ENCODE measurements at regions not wholly inside any gene's neighbourhood (a gene's known extent, or its start where the extent isn't known, plus 50 kb on each side); places are given as distances from the start of the nearest gene placed in this dataset.

GRCh38 chr3:74880237-74880636 lies 265.8 kb upstream of the CNTN3 start:
- no peaks in the 10 kb centered on the region for H3K27me3 Mint-ChIP-seq (ENCODE audit: low read depth in 3 of 3)
- no peaks in the 10 kb centered on the region for H3K36me3 ChIP-seq (replicated peaks in 1 of 2; ENCODE audit: control insufficient read depth in 1 of 2, insufficient read depth in 2 of 2, low read length in 2 of 2)
- H3K4me2 ChIP-seq (replicated peaks; ENCODE audit: extremely low read depth, low read length, poor library complexity, severe bottlenecking), result no peak overlapping the region
- no peak overlapping the region for H3K4me3 ChIP-seq (replicated peaks in 1 of 3; ENCODE audit: low read depth in 2 of 3, low read length in 3 of 3)
- no peaks in the 10 kb centered on the region for H3K79me2 ChIP-seq (ENCODE audit: insufficient read depth, low read length)
- no peak overlapping the region for H3K4me3 Mint-ChIP-seq
- no peaks in the 10 kb centered on the region for H3K27me3 ChIP-seq (ENCODE audit: control insufficient read depth in 2 of 2, insufficient read depth in 2 of 2, low read length in 2 of 2)
- H3K27ac Mint-ChIP-seq, result no peak overlapping the region
- peaks cover 0 to 6% of the 10 kb centered on the region in 2 donors for H3K9me3 ChIP-seq (replicated peaks in 1 of 2; ENCODE audit: control insufficient read depth in 1 of 2, insufficient read depth in 1 of 2, low read length in 2 of 2)
- H4K20me1 ChIP-seq (ENCODE audit: insufficient read depth, low read length), result no peaks in the 10 kb centered on the region
- H3K36me3 Mint-ChIP-seq, result no peaks in the 10 kb centered on the region
- no peak overlapping the region for H2AFZ ChIP-seq (ENCODE audit: insufficient read depth, low read depth, low read length, poor library complexity, severe bottlenecking)
- WGBS (ENCODE audit: insufficient coverage), result 25% methylated on average over 1 of the region's 1 CpG
- H3K9me3 Mint-ChIP-seq, result peaks cover 2 to 12% (median 6%) of the 10 kb centered on the region in 7 donors
- H3K9ac ChIP-seq (ENCODE audit: insufficient read depth, low read length, poor library complexity, severe bottlenecking), result no peak overlapping the region
- intact Hi-C loops (cut with micrococcal nuclease), result no loop called here
- H3K4me1 ChIP-seq (ENCODE audit: control insufficient read depth in 1 of 2, insufficient read depth in 2 of 2, low read length in 2 of 2), result no peaks in the 10 kb centered on the region
- no peak for DNase-seq
- TF ChIP-seq, protein P1, sequence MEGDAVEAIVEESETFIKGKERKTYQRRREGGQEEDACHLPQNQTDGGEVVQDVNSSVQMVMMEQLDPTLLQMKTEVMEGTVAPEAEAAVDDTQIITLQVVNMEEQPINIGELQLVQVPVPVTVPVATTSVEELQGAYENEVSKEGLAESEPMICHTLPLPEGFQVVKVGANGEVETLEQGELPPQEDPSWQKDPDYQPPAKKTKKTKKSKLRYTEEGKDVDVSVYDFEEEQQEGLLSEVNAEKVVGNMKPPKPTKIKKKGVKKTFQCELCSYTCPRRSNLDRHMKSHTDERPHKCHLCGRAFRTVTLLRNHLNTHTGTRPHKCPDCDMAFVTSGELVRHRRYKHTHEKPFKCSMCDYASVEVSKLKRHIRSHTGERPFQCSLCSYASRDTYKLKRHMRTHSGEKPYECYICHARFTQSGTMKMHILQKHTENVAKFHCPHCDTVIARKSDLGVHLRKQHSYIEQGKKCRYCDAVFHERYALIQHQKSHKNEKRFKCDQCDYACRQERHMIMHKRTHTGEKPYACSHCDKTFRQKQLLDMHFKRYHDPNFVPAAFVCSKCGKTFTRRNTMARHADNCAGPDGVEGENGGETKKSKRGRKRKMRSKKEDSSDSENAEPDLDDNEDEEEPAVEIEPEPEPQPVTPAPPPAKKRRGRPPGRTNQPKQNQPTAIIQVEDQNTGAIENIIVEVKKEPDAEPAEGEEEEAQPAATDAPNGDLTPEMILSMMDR (IDR thresholded peaks at IDR 0.05), result no peak
- H3K27ac ChIP-seq (ENCODE audit: low read depth in 1 of 2, low read length in 2 of 2), result no peak overlapping the region
- H3K4me1 Mint-ChIP-seq, result no peaks in the 10 kb centered on the region

DNA sequence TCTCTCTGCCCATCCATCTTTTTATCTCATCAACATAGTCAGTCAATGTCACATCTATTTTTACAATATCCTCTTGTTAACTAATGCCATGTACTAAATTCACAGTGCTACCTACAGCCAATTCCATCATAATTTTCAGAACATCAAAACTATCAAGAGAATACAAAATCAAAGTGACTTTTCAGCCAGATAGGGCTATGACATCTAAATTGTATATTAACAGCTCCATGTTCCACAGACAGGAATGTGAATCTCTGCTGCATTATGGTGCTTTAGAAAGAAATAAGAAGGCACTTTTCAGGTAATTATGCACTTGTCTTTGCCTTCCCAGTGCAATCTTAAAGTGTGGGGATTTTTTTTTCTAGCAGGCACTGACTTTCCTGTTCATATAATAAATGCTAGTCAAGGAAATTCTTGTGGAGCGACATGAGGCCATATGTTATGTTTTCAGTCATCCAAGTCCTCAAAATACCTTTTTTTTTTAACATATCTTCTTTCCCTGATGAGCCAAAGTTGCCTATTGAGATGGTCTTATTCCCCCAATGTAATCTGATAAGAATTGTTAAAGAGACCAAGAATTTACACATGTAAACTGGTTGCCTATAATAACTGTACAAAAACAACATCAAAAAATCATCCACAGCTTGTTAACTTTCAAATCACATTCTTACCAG lies 252.0 kb upstream of the CNTN3 start:
- no peaks in the 10 kb centered on the region for H3K27me3 ChIP-seq (ENCODE audit: control insufficient read depth in 2 of 2, insufficient read depth in 2 of 2, low read length in 2 of 2)
- no CpG with 5 or more reads among the region's 1 CpG for WGBS (ENCODE audit: insufficient coverage)
- intact Hi-C loops (cut with micrococcal nuclease), result no loop called here

More for the DNA sequence above, 252.0 kb upstream of the CNTN3 start:
- Mint-ChIP-seq H3K4me1 (no peaks in the 10 kb centered on the region), H3K27me3 (ENCODE audit: low read depth in 3 of 3) (no peaks in the 10 kb centered on the region), H3K27ac (no peak overlapping the region), H3K36me3 (no peaks in the 10 kb centered on the region), H3K4me3 (no peak overlapping the region), H3K9me3 (peaks cover 0 to 3% (median 0%) of the 10 kb centered on the region in 7 donors)
- Histone ChIP-seq H3K36me3 (replicated peaks in 1 of 2; ENCODE audit: control insufficient read depth in 1 of 2, insufficient read depth in 2 of 2, low read length in 2 of 2) (no peaks in the 10 kb centered on the region), H3K27ac (ENCODE audit: low read depth in 1 of 2, low read length in 2 of 2) (no peak overlapping the region), H3K4me2 (replicated peaks; ENCODE audit: extremely low read depth, low read length, poor library complexity, severe bottlenecking) (no peak overlapping the region), H3K79me2 (ENCODE audit: insufficient read depth, low read length) (no peaks in the 10 kb centered on the region), H4K20me1 (ENCODE audit: insufficient read depth, low read length) (no peaks in the 10 kb centered on the region), H3K9ac (ENCODE audit: insufficient read depth, low read length, poor library complexity, severe bottlenecking) (no peak overlapping the region), H3K9me3 (replicated peaks in 1 of 2; ENCODE audit: control insufficient read depth in 1 of 2, insufficient read depth in 1 of 2, low read length in 2 of 2) (no peaks in the 10 kb centered on the region), H3K4me3 (replicated peaks in 1 of 3; ENCODE audit: low read depth in 2 of 3, low read length in 3 of 3) (no peak overlapping the region), H3K4me1 (ENCODE audit: control insufficient read depth in 1 of 2, insufficient read depth in 2 of 2, low read length in 2 of 2) (no peaks in the 10 kb centered on the region), H2AFZ (ENCODE audit: insufficient read depth, low read depth, low read length, poor library complexity, severe bottlenecking) (no peak overlapping the region)
- DNase-seq, result no peak
- TF ChIP-seq, protein P1 (IDR thresholded peaks at IDR 0.05), result no peak

All from CD14-positive monocyte (primary cell).